DND-41 (cell line): ENCODE measurements at regions not wholly inside any gene's neighbourhood (a gene's known extent, or its start where the extent isn't known, plus 50 kb on each side); places are given as distances from the start of the nearest gene placed in this dataset.

ENCODE experiments used
- CTCF ChIP-seq: IDR thresholded peaks from 2 replicates; pipeline ENCODE4 v1.5.1; 2012; ENCODE audit warnings: borderline replicate concordance, low read length, moderate library complexity, mild to moderate bottlenecking; ENCODE audit not compliant: poor library complexity, severe bottlenecking; ENCODE audit errors: extremely low read depth
- EZH2 ChIP-seq: IDR thresholded peaks from 3 replicates; pipeline ENCODE4 v1.6.1; 2012; ENCODE audit warnings: borderline replicate concordance, low read depth, mild to moderate bottlenecking, moderate library complexity, low read length, inconsistent platforms; ENCODE audit not compliant: severe bottlenecking

GRCh38 chr12:60227916-60228315 lies 632.1 kb downstream of the SLC16A7 start:
- TF ChIP-seq CTCF (no peak), EZH2 (no peak)
